NCI-H2196 treated with DMSO at 0.1 percent for 48 hours (cell line): ENCODE measurements at regions not wholly inside any gene's neighbourhood (a gene's known extent, or its start where the extent isn't known, plus 50 kb on each side); places are given as distances from the start of the nearest gene placed in this dataset.

Source experiments
- DNase-seq: peaks from one replicate; lab custom pipeline; 2025; ENCODE audit not compliant: unreplicated experiment; lab: John Stamatoyannopoulos, UW

DNA sequence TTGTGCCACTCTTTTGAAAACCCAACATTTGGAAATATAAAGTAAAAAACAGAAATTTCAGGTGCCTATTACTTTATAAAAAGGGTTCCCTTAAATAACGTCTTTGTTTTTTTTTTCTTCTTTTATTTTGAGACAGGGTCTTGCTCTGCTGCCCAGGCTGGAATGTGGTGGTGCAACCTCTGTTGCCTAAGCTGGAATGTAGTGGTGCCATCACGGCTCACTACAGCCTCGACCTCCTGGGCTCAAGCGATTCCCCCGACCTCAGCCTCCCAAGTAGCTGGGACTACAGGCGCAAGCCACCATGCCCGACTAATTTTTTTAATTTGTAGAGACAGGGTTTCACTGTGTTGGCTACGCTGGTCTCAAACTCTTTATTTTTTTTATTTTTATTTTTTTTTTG, 110.2 kb upstream of the HNRNPU start:
- no peak for DNase-seq

GRCh38 chr1:244974106-244974505, 109.8 kb upstream of the HNRNPU start:
- no peak for DNase-seq

DNA sequence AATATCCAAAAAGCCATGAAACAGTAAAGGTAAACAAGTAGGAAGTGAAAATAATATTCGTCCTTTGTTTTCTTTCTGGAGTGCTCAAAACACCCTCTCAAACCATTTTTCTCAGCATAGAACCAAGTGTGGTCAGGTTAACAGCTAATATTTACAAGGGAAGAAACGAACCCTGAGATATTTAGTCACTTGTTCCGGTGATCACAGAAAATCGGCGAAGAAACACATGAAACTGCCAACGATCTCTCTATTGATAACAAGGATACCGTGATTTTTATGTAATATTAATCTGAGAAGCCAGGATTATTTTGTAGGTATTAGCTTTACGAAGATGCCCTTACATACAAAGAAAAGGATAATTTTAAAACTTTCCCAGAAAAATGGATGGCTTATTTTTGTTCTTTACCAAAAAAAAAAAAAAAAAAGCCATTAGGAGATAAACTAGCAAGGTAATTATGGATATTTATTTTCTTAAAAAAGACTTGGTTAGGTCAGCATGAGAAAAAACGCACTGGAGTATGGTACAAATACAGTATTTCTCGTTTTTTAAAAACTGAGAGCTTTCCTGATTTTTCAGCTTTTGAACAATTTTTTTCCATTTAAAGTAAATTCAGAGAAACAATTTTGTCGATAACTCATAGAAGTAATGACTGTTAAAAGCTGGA, 107.3 kb upstream of the HNRNPU start:
- no peak for DNase-seq

DNA sequence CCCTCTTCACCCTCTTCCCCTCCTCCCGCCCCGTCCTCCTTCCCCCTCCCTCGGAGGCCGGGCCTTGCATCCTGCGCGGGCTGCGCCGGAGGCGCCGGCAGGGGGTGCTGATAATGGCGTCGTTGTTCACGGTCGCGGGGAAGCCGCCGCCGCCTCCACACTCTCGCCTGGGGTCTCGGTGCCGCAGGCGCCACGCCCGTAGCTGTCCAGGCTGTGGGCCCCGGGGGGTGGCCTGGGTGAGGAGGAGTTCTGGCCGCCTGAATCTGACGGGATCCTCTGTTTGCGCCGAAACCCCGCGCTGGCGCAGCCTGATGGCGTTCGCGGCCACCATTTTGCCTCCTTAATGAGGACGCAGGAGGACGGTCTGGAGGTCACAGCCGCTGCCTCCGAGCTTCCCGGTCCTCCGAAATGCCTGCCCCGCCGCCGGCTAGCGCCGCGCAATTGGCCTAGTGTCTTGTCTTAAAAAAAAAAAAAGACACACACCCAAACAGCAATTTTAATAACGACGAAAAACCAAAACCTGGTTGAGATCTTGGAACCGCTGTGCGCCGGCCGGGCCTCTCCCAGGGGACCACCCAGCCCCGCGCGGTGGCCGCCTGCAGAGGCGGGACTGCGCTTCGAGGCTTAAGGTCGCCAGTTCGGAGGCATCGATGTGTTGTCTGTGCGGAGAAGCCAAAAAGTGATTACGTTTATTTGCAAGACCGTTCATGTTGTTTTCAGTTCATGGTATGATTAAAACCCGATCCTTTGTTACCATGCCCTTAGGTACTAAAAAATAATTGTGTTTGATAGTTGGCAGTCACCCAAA, 106.6 kb upstream of the HNRNPU start:
- peak; percentile 76 for DNase-seq

DNA sequence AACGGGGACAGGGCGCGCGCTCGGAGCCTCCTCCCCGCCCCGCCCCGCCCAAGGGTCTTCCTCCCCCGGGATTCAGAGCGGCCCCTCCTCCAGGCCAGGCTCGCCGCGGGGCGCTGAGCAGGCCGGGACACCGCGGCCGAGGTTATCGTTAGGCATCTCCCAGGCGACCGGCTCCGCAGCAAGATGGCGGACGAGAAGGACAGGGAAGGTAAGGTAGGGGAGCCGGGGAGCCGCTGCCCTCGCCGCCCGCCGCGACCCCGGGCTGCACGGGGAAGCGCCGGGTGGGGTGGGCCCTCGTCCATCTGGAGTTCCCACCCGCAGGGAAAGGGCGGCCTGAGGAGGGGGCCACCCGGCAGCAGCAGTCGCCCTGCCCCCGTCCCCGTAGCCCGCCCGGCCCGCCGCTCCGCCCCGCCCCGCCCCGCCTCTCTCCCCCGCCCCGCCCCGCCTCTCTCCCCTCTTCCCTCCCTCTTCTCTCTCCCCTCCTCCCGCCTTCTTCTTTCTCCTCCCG, 105.9 kb upstream of the HNRNPU start:
- peak; percentile 51 for DNase-seq

GRCh38 chr1:244969355-244970235, 105.3 kb upstream of the HNRNPU start:
- peak; percentile 37 for DNase-seq

DNA sequence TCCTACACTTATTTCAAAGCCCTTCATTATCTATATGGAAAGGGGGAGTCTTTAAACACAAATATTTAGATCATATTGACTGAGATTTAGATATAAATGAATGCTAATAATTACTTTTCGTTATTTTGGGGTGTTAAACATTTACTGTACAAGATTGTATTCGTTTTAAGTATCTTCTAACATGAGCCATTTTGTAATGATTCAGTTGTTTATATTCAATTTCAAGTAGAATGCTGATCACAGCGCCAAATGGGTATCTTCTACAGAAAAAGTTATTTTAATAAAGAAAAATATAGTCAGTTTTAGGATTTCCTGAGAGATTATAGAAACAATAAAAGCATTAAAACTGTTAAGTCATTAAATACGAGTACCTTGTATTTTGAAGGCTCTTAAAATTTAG, 104.5 kb upstream of the HNRNPU start:
- no peak for DNase-seq

GRCh38 chr1:244968471-244968871, 104.1 kb upstream of the HNRNPU start:
- DNase-seq, result no peak

GRCh38 chr1:244967159-244967558, 102.8 kb upstream of the HNRNPU start:
- DNase-seq, result no peak

- no peak for DNase-seq
Observed at GRCh38 chr1:244965185-244966030, 101.1 kb upstream of the HNRNPU start.

DNA sequence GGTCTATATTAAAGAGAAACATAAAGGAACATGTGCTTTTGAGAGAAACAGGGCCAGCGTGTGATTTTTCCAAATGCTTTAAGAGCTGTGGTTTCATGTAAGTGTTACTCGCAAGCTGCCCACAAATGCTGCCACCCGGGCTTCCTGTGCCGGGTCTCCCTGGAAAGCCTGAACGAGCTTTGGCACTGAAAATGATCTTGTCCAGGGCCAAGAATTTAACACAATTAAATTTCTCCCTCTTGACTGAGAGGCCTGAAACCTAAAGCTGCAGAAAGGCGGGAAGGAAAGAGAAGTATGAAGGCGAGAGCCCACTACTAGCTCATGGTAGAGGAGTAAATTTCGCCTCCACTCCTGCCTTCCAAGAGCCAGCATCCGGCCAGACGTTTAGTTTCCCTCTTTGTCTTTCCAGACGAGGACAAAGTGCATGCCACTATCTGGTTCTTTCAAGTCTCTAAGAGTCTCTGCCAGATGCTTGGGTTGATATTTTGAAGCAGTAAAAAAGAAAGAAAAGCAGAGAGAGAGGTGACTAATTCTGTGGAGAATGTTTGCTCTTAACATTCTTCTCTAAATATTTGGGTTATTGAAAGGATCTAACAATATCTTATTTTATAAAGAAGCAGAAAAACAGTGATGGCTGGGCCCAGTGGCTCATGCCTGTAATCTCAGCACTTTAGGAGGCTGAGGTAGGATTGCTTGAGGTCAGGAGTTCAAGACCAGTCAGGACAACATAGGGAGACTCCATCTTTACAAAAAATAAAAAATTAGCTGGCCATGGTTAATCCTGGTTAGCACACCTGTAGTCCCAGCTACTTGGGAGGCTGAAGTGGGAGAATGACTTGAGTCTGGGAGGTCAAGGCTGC, 100.0 kb upstream of the HNRNPU start:
- no peak for DNase-seq

DNA sequence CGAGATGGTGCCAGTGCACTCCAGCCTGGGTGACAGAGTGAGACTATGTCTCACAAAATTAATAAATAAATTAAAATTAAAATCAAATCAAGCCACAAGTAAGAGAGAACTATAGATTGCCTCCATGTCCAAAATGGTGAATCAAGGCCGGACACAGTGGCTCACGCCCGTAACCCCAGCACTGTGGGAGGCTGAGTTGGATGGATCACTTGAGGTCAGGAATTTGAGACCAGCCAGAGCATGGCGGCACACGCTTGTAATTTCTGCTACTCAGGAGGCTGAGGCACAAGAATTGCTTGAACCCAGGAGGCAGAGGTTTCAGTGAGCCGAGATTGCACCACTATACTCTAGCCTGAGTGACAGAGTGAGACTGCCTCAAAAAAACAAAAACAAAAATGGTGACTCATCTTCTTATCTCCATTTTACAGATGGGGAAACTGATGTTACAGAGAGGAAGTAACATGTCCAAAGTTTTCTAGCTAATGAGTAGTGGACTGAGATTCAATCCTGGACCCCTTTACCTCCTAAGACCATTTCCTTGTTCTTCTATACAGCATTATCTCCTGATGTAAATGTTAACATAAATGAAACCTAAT, 99.0 kb upstream of the HNRNPU start:
- DNase-seq, result no peak

DNA sequence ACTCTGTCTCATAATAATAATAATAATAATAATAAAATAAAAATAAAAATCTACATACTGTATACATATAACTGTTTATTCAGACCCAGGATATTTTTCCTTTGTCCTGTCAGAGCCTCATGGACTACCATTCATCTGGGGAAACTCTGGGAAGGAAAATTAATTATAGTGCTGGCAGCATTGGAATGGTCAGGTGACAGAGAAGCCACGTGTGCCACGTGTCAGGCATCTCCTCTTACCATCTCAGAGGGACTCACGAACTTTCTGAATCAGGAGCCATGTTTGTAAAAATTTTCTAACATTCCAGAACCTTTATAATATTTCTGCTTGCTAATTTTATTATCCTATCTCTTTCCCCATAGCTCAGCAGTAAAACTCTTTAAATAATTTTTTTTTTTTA, 97.8 kb upstream of the HNRNPU start:
- DNase-seq, result no peak

DNA sequence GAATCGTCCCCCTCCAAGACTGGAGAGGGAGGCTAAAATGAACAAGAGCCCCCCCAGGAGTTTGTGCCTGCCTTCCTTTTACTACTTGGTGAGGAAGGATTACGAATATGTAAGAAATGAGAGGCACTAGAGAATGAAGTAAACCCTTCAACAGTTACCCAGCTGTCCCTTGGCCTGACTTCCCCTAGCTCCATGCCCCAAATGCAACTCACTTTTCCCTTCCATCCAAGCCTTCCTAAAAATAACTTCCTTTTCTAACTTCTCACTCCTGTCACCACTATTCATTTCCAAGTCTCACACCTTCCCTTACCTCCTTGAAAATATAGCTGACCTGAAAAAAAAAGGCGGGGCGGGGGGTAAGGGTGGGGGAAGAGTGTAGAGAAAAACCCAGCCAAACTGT, 96.6 kb upstream of the HNRNPU start:
- DNase-seq, result no peak

- DNase-seq, result no peak
Observed at GRCh38 chr1:244958593-244958992, 94.2 kb upstream of the HNRNPU start.

- no peak for DNase-seq
Observed at GRCh38 chr1:244957525-244957924, 93.2 kb upstream of the HNRNPU start.

GRCh38 chr1:244957122-244957521, 92.8 kb upstream of the HNRNPU start:
- DNase-seq, result no peak

GRCh38 chr1:244955661-244956060, 91.3 kb upstream of the HNRNPU start:
- no peak for DNase-seq

GRCh38 chr1:244954359-244954758, 90.0 kb upstream of the HNRNPU start:
- DNase-seq, result no peak
